ENCODE measurements at regions not wholly inside any gene's neighbourhood (a gene's known extent, or its start where the extent isn't known, plus 50 kb on each side); places are given as distances from the start of the nearest gene placed in this dataset.

- no peak overlapping the region for H3K27ac ChIP-seq
- no peaks in the 10 kb centered on the region for H3K27me3 ChIP-seq
Measured at GRCh38 chr12:92530706-92531105, 172.1 kb upstream of the PLEKHG7 start.

GRCh38 chr12:92529944-92530343 is 172.8 kb upstream of the PLEKHG7 start:
- H3K9me3 ChIP-seq = no peaks in the 10 kb centered on the region
- H3K27ac ChIP-seq = no peak overlapping the region
- H3K36me3 ChIP-seq = no peaks in the 10 kb centered on the region
- peaks cover 0 to 12% (median 4%) of the 10 kb centered on the region in 4 donors for H3K4me1 ChIP-seq
- H3K4me3 ChIP-seq = no peak overlapping the region
- H3K27me3 ChIP-seq = no peaks in the 10 kb centered on the region
- DNase-seq = no peak
- no peak for TF ChIP-seq CTCF (IDR thresholded peaks at IDR 0.05)
- intact Hi-C loops (cut with DNase I; ENCODE audit: low total_unique reads) = no loop called here

More at GRCh38 chr12:92530706-92531105, 172.1 kb upstream of the PLEKHG7 start:
- Histone ChIP-seq H3K4me3 (no peak overlapping the region), H3K4me1 (peaks cover 0 to 12% (median 4%) of the 10 kb centered on the region in 4 donors), H3K36me3 (no peaks in the 10 kb centered on the region), H3K9me3 (no peaks in the 10 kb centered on the region)
- TF ChIP-seq CTCF (IDR thresholded peaks at IDR 0.05) = no peak
- no peak for DNase-seq
- intact Hi-C loops (cut with DNase I; ENCODE audit: low total_unique reads) = no loop called here

GRCh38 chr12:92528586-92528985 is 174.2 kb upstream of the PLEKHG7 start:
- H3K27me3 ChIP-seq = no peaks in the 10 kb centered on the region
- H3K36me3 ChIP-seq = no peaks in the 10 kb centered on the region
- H3K4me3 ChIP-seq = no peak overlapping the region
- no peaks in the 10 kb centered on the region for H3K9me3 ChIP-seq
- TF ChIP-seq CTCF (IDR thresholded peaks at IDR 0.05) = no peak
- no peak overlapping the region for H3K27ac ChIP-seq
- peaks cover 0 to 6% (median 3%) of the 10 kb centered on the region in 4 donors for H3K4me1 ChIP-seq
- no peak for DNase-seq
- intact Hi-C loops (cut with DNase I; ENCODE audit: low total_unique reads) = no loop called here

- Histone ChIP-seq H3K4me1 (peaks cover 0 to 1% (median under 1%) of the 10 kb centered on the region in 4 donors), H3K27ac (no peak overlapping the region), H3K27me3 (no peaks in the 10 kb centered on the region), H3K36me3 (no peaks in the 10 kb centered on the region), H3K9me3 (no peaks in the 10 kb centered on the region), H3K4me3 (no peak overlapping the region)
- intact Hi-C loops (cut with DNase I; ENCODE audit: low total_unique reads) = no loop called here
- TF ChIP-seq CTCF (IDR thresholded peaks at IDR 0.05) = no peak
- no peak for DNase-seq
Measured at GRCh38 chr12:92528097-92528496, 174.7 kb upstream of the PLEKHG7 start.

- H3K36me3 ChIP-seq = no peaks in the 10 kb centered on the region
- no peak overlapping the region for H3K4me3 ChIP-seq
- no peaks in the 10 kb centered on the region for H3K9me3 ChIP-seq
- no peak for TF ChIP-seq CTCF (IDR thresholded peaks at IDR 0.05)
- H3K4me1 ChIP-seq = no peaks in the 10 kb centered on the region
- H3K27ac ChIP-seq = no peak overlapping the region
- no peaks in the 10 kb centered on the region for H3K27me3 ChIP-seq
- intact Hi-C loops (cut with DNase I; ENCODE audit: low total_unique reads) = no loop called here
- DNase-seq = no peak
Measured at GRCh38 chr12:92524489-92524888, 178.3 kb upstream of the PLEKHG7 start.

GRCh38 chr12:92520511-92520910 is 182.3 kb upstream of the PLEKHG7 start:
- no peak for DNase-seq
- H3K4me1 ChIP-seq = no peaks in the 10 kb centered on the region
- H3K4me3 ChIP-seq = no peak overlapping the region
- H3K36me3 ChIP-seq = no peaks in the 10 kb centered on the region
- no peak overlapping the region for H3K27ac ChIP-seq
- no peaks in the 10 kb centered on the region for H3K27me3 ChIP-seq
- no peaks in the 10 kb centered on the region for H3K9me3 ChIP-seq
- intact Hi-C loops (cut with DNase I; ENCODE audit: low total_unique reads) = no loop called here
- no peak for TF ChIP-seq CTCF (IDR thresholded peaks at IDR 0.05)
